Caki2 (cell line): ENCODE measurements at regions not wholly inside any gene's neighbourhood (a gene's known extent, or its start where the extent isn't known, plus 50 kb on each side); places are given as distances from the start of the nearest gene placed in this dataset.

Source experiments
- DNase-seq: peaks from one replicate; pipeline ENCODE4 v3.0.0-alpha.2; 2015; ENCODE audit warnings: low read depth
- in situ Hi-C: cut with HindIII; loops from 2 replicates; pipeline ENCODE4 v1.10.0; 2016; ENCODE audit warnings: low sequenced_read_pairs, low pct_unique_long_range_greater_than_20kb, mixed read lengths

DNA sequence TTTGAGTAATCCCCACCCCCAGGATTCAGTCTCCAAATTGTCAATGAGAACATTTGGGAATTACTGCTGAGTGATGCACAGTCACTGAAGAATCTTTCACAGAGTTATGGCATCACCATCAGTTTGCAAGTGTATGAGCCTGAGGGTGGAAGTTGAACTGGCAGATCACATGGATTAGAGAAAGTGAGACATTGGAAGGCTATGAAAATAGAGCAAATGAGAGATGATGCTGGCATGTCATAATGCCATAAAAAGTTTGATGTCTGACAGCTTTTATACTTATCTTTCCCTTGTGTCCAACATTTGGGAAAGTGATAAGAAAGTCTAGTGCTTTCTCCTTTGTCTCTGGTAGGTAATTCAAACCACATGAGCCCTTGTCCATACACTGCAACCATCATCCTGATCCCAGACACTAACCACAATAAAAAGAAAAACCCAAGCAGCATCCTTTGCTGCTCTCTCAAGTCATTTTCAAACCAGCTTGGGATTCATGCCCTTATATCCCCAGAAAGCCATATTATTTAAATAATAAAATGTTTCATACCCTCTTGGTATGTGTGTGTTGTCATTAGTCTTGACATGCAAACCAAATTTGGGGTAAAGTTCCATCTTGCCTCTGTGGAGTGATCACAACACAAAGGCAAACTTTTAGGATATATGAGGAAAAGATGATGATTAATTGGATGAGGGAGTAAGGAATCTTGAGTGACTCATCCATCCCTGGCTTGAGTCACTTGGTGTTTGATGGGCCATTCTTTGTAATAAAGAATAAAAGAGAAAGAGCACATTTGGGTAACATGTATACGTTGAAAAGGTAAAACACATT is 438.9 kb downstream of the GRXCR1 start:
- in situ Hi-C loops = no loop called here

DNA sequence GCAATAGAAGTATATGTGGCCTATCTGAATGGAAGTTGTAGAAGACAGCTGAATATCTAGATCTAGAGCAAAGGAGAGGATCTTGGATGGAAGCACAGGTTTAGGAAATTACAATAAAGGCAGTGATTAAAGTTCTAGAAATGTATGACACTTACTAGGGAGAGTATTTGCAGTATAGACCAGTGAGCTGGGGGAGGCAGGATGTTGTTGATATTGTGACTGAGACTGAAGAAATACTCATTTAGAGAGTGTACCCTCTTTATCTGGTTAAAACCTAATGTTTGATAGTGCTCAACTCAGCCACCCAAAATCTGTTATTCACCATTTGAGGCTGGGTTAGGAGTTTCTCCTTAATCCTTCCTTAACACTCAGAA is 439.5 kb downstream of the GRXCR1 start:
- in situ Hi-C loops = no loop called here
- no peak for DNase-seq

More for the DNA sequence above, 438.9 kb downstream of the GRXCR1 start:
- DNase-seq = no peak

DNA sequence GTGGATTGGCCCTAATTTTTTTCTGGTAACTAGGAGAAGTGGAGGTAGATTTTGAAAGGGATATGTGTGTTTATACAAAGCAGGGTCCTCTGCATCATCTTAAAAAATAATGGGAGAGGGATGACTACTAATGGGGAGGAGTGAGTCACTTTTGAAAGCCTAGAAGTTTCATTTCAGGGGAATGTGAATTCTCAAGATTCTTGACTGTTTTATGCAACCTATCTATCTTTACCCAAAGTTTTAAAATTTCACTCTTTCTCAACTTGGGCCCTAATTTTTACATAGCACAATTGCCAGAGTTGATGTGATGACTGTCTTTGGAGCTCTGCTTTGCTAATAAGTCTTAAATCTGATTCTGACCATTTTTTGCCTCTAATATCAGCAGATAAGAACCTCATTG is 445.2 kb downstream of the GRXCR1 start:
- no peak for DNase-seq
- in situ Hi-C loops = no loop called here

DNA sequence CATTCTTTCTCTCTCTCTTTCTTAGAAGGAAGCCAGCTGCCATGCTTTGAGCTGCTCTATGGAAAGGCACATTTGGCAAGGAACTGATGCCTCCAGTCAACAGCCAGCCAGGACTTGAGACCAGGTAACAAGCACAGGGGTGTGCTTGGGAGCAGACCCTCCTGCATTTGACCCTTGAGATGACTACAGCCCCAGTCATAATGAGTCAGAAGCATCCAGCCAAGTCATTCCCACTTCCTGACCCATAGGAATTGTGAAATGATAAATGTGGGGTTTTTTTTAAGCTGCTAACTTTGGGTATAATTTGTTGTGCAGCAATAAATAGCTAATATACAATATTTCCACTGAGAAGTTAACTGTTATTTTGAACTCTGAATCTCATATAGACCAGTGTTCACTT is 446.9 kb downstream of the GRXCR1 start:
- in situ Hi-C loops = no loop called here

DNA sequence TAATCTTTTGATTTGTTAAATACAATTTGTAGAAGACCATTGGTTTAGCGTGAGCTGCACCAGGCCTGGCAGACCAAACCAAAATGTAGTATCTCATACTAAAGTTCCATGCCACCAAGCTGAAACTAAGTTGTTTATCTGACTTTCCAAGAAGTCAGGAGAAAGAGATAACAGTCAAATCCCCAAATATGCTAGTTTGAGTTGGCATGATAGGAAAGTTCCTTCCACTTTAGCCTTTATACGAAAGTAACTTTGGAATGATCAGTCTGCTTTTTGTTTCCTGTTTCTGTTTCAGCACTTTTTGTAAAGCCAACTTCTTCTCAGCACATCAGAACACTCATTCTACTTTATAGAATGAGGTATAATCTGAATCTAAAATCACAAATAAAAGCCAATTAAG is 449.2 kb downstream of the GRXCR1 start:
- no peak for DNase-seq
- in situ Hi-C loops = no loop called here

More for the DNA sequence above, 446.9 kb downstream of the GRXCR1 start:
- DNase-seq = no peak

- in situ Hi-C loops = no loop called here
- no peak for DNase-seq
Observed at GRCh38 chr4:43343298-43343697, 450.8 kb downstream of the GRXCR1 start.

DNA sequence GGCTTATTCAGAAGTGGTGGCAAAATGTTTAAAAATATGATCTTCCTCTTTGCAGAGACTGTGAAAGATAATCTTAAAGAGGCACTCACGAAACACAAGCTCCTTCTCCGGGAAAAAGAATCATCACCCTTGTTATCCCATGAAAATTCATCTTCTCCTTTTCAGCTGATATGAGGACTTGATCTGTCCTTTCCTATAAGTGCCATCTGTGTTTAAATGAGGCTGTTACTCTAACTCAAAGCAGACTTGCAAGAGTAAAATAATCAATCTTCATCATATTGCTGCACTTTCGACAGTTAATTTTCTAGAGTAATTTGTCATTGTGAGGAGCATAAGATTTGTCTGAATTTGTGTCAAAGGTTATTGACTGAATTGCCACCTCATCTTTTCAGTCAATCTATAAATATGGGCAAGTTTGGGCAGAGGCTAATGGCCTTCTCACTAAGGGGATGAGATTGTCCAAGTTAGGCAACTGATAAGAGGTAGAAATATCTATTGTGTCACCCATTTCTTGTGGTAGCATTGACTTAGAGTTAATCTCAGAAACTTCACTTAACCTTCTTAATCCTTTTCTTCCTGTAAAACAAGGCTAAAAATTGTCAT is 452.9 kb downstream of the GRXCR1 start:
- in situ Hi-C loops = no loop called here
- no peak for DNase-seq

DNA sequence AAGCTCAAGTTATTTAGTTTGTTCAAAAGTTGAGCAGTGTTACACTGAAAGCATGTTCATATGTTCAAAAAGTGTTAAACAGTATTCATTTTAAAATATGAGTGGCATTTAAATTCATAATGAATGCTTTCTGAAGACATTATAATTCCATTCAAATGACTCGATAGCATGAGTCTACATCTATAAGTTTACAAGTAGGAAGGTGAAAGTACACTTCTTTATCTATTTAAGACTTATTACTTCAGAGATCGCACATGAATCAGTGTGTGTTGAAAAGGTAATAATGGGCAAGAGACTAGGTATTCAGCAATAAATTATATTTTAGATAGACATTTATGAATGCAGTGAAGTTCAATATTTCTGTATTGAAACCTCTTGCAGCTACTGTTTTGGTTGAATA is 456.1 kb downstream of the GRXCR1 start:
- in situ Hi-C loops = no loop called here
- DNase-seq = no peak

GRCh38 chr4:43351970-43352806 is 459.7 kb downstream of the GRXCR1 start:
- no peak for DNase-seq
- in situ Hi-C loops = no loop called here

DNA sequence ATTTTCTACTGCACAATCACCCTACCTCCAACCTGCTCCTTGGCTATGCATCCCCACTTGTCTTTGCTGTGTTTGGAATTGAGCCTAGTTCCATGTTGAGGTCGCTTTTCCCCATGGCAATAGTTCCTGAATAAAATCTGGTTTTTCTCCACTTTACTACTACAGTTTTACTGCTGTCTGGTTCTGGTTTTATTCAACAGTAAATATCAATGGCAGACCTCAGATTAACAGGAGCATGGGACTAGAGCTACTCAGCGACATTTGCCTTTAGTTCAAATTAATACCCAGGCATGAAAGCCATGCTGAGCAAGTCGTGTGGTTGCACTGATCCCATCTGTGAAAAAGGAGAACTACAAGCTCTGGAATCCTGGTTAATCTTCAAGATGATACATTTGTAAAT is 460.3 kb downstream of the GRXCR1 start:
- DNase-seq = no peak
- in situ Hi-C loops = no loop called here

DNA sequence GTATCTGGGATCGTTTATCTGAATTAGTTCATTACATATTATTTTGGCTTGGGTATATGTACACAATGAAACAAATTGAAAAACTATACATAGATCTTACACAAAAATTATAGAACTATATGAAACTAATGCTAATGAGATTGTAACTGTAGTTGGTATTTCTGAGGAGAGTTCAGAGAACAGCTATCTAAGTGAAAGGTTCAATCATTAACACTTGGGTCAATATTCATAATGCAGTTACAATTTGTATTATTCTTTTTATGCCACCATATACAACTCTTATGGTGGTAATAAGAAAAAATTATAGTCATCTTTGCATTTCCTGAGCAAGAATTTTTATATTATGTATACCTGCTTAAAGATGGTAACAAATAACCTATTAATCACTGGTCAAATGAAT is 461.0 kb downstream of the GRXCR1 start:
- in situ Hi-C loops = no loop called here
- no peak for DNase-seq

GRCh38 chr4:43356786-43357185 is 464.3 kb downstream of the GRXCR1 start:
- in situ Hi-C loops = no loop called here
- no peak for DNase-seq

DNA sequence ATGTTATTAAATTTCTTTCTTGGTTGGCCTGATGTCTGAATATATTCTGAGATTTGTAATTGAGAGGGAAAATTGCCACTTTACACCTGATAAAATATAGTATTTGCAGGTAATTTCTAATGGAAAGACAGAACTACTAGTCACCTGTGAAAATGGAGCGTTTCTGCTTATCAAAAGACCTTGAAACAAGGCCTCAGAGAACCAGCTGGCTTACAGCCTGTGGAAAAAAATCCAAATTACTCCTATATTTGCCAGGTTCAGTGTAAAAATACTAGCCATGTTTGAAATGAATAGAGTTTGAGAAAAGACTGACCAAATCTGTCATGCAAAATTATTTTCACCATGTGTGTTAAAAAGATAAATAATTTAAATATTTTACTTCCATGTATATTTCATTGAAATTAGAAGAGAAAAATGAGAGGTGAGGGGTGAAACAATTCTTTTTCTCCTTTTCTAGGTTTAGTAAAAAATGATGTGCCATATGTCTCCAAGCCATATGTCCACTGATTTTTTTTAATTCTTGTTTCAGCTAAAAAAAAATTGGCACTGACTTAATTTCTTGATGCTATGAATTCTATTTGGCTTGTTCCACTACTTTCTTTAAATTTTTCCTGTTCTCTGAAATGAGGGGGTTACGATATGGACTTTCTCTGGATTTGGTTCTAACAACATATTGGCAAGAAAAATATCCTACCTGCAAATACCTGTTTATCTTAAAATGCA is 464.9 kb downstream of the GRXCR1 start:
- DNase-seq = no peak
- in situ Hi-C loops = no loop called here

DNA sequence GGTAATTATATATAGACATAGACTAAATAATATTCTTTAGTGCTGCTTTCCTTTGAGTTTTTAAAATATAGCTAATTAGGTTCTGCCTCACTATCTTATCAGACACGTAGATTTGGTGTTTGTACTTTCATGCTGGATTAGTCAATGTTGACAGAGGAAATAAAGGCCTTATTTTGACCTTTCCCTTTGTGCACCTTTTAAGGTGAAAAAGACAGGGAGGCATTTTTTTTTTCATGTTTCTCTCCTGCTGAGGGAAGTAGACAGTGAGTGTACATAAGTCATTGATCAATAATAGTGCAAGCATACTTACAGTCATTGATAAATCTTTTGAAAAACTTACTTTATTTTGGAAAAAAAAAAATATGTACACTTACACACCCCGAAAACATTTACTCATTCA is 467.8 kb downstream of the GRXCR1 start:
- in situ Hi-C loops = no loop called here
- DNase-seq = no peak

- in situ Hi-C loops = no loop called here
- no peak for DNase-seq
Observed at GRCh38 chr4:43362875-43363636, 470.5 kb downstream of the GRXCR1 start.

GRCh38 chr4:43369036-43369594 is 476.6 kb downstream of the GRXCR1 start:
- no peak for DNase-seq

DNA sequence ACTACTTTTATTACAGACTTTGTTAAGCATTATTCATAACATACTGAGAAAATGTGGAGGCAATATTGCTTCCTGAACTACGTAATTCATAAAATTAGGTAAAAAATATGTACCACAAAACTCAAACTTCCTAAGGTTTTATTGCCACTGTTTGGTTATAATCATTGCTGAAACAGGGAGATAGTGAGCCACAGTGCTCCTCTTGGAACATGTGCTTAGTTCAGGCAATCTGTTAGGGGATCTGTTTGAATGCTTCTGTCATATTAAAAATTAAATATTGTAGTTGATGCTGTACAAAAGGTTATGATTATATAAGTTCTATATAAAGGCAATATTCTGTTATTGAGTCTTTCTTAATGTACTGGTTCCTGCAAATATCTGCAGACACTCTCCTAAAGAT is 480.7 kb downstream of the GRXCR1 start:
- DNase-seq = no peak
- in situ Hi-C loops = no loop called here

More at GRCh38 chr4:43369036-43369594, 476.6 kb downstream of the GRXCR1 start:
- in situ Hi-C loops = no loop called here
